Hypothalamus (tissue), 51 donors: ENCODE measurements at regions not wholly inside any gene's neighbourhood (a gene's known extent, or its start where the extent isn't known, plus 50 kb on each side); places are given as distances from the start of the nearest gene placed in this dataset.

Experiments
- DNase-seq, 51 donors: peaks; one replicate each; lab custom pipeline; 2025; lab: John Stamatoyannopoulos, UW

- DNase-seq: no peak
Observed at GRCh38 chr16:59324462-59324861, 590.3 kb upstream of the GOT2 start.

GRCh38 chr16:59320657-59321056 is 586.5 kb upstream of the GOT2 start:
- no peak for DNase-seq

DNA sequence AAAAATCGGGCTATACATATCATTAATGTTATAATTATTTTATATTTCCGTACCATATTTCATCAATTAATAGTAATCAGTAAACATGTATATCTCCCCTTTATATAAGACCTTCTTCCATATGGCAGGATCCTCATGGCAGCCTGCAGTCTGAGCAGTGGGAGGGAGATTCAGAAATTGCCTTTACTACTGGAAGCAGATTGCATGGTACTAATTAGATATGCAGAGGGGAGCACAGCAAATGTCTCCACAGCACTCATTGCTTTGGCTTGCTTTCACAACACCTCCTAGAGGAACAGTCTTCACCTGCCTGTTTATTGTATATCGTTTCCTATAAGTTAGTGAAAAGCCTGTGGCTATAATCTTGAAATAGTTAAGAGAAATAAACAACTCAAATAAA is 585.8 kb upstream of the GOT2 start:
- DNase-seq: no peak

DNA sequence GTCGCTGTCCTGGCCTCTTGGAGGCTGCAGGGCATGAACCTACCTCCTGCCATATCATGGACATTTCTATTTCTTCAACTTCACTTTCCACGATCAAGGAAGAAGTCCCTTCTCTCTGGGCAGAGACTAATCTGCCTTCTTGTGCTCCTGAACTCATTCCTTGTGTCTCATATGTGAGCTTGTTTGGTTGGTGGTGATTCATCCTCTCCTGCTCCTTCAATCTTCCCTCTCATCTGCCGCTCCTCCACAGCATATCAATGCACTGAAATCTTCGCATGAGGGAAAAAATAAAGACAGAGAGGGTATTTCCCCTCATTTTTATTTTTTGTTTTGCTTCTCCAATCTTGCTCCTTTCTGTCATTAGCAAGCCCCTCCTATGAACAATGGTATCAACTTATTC is 571.7 kb upstream of the GOT2 start:
- DNase-seq: no peak

DNA sequence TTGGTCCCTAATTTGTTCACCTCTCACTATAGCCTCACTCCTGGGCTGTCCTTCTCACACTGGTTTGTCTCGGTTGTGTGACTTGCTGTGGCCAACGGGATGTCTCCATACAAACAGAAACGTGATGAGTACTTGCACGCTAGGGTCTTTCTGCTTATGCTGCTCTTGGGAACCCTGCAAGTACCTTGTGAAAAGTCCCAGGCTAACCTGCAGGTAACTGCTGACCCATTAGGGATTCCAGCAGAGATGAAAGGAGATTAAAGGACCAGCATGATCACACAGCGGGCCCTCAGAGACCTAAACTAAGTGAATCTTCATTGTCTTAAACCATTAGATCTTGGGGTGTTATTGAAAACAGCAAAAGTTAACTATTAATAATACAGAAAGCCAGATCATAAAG is 562.8 kb upstream of the GOT2 start:
- DNase-seq: no peak

DNA sequence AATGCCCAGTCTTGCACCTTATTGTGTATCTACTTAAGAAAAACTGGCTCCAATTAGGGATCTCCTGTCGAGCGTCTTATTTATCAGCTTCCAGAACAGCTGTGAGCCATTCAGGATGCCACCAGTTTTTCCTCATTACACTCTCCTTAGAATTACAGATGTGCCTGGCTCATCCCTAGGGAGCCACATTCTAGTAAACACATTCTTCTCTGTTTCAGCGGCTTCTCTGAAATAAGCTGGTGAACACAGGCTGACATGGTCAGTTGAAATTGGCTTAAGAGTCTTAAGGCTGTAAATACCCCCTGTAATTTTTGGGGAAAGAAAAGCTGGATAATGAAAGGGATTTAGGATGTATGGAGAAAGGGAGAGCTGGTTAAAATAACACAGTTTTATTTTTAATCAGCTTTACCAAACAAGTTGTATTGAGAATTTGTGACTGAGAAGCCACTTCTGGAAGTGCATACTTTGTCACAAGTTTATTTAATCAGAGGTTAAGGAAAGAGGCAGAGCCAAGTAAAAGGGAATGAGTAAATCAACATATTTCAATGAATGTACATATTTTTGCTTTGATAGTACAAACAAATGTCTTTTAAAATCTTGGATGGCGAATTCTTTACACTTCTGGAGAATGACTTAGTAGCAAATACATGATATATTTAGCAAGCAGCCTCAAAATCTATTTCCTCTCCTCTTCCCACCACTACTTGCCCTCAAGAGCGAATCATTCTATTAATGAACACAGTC is 562.0 kb upstream of the GOT2 start:
- no peak for DNase-seq

GRCh38 chr16:59295474-59295873 is 561.4 kb upstream of the GOT2 start:
- DNase-seq: no peak

- DNase-seq: no peak
Observed at GRCh38 chr16:59290718-59291117, 556.6 kb upstream of the GOT2 start.

DNA sequence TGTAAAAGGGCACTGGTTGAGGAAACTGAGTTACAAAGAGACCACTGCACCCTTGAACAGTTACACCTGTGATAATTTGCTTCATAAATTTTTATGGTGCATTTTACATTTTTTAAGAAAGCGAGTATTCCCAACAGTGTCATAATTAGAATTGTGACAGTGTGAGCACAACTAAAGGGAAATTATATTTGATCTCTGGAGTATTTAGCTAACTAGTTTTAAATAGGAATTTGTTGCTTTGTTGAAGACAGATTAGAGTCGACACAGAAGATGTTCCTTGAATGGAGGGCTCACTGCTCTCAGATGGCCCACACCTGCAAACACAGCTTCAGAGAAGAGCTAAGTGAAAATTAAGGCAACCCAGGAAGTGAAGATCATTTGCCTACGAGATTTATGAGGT is 555.0 kb upstream of the GOT2 start:
- no peak for DNase-seq

DNA sequence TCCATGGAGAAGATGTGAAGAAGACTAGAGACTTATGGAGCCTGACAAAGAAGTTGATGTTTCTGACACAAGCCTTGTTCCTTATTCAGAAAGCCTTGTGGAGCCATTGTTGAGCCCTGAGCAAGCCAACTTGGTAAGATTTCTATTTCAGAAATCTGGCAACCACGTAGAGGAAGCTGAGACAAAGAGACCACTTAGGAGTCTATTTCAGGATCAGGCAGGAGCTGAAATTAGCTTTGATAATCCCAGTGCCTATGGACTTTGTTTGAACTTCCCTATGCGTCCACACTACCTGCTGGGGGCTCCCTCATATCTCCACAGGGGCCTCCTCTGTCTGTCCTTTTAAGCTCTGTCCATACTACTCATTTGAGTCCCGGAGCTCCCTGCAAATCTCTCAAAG is 540.0 kb upstream of the GOT2 start:
- DNase-seq: no peak

DNA sequence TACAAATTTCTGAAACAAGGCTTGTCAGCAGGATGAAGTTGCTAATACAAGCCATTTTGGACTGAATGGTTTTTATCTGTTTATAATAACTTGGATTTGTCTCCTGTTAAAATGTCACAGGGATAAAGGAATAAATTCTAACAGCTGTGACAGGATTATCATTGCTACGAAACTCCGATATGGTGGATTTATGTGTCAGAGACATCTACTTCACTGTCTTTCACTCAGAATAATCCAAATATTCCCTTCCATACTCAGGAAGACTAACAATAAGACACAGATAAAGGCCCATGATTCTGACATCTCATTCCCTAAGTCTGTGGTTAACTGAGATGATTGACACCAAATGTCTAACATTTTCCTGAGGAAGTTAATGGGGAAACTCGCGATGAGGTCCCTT is 529.8 kb upstream of the GOT2 start:
- DNase-seq: no peak

DNA sequence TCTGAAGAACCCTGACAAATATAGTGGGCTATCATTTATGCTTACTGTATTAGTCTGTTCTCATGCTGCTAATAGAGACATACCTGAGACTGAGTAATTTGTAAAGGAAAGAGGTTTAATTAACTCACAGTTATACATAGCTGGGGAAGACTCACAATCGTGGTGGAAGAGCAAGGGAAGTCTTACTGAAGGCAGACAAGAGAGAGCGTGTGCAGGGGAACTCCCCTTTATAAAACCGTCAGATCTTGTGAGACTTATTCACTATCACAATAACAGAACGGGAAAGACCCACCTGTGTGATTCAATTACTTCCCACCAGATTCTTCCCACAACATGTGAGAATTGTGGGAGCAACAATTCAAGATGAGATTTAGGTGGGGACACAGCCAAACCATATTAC is 526.8 kb upstream of the GOT2 start:
- no peak for DNase-seq

DNA sequence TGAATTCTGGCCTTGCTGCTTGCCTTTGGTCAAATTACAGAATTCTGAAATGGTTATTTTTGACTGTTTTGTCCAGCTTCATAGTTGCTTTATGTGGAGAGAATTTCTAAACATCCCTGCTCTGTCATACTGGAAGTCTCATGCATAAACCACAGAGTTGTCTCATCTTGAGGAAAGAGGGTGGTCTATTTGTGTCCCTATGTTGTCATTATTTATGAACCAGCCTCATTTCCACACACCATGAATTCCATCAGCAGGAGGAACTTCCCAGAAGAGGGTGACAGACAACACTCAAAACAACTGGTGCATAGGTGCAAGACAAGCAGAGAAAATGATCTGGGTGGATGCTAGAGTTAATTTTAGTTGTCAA is 525.8 kb upstream of the GOT2 start:
- DNase-seq: no peak

DNA sequence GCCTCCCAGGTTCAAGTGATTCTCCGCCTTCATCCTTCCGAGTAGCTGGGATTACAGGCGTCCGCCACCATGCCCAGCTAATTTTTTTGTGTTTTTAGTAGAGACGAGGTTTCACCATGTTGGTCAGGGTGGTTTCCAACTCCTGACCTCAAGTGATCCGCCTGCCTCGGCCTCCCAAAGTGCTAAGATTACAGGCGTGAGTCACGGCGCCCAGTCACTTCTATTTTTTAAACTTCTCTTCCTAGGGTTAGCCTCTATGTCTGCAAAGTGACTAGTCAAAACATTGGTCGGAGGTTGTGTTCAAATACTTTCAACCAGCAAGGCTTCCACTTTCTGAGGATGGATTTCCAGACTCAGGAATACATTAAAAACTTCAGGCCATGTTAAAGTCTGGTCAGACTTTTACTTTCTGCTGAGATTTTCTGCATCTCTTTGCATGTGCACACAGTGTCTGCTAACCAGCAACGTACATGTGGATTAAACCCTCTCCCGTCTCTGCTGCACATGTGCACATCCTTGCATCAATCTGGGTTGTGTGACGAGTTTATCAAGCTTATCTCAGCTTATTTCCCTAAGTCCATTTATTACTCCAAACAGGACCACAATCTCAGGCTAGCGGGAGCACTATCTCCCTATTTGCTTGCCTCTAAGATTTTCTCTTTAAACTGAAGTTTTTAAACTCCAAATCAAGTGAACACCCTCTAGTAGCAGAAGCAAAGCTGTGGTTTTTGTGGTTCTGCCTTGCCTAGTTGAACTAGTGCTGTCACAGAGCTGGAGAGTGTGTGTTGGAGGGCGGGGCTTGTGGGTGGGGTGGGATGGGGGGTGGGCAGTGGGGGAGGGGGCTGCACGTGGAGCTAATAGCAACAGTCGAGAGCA is 525.2 kb upstream of the GOT2 start:
- no peak for DNase-seq

- no peak for DNase-seq
Observed at GRCh38 chr16:59252317-59252716, 518.2 kb upstream of the GOT2 start.

- no peak for DNase-seq
Observed at GRCh38 chr16:59249011-59249410, 514.9 kb upstream of the GOT2 start.

GRCh38 chr16:59242556-59242955 is 508.4 kb upstream of the GOT2 start:
- DNase-seq: no peak

DNA sequence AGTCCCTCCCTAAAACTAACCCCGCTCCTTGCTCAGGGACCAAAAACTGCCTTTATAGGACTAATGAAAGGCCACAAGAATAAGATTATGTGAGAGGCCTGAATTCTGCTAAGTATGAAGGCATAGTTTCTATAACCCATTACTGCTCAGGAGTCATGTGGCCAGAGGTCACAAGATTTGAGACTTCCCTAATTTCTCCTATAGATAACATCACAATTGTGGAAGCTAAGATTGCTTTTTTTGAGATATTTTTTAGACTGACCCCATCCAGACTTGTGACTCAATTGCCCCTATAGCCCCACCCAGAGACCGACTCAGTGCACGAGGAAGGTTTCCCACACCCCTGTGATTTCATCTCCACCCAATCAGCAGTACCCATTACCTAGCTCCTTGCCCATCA is 504.1 kb upstream of the GOT2 start:
- no peak for DNase-seq

- DNase-seq: no peak
Observed at GRCh38 chr16:59236804-59237458, 502.8 kb upstream of the GOT2 start.

- DNase-seq: no peak
Observed at GRCh38 chr16:59224401-59224800, 490.3 kb upstream of the GOT2 start.

GRCh38 chr16:59220011-59220410 is 485.9 kb upstream of the GOT2 start:
- DNase-seq: no peak

DNA sequence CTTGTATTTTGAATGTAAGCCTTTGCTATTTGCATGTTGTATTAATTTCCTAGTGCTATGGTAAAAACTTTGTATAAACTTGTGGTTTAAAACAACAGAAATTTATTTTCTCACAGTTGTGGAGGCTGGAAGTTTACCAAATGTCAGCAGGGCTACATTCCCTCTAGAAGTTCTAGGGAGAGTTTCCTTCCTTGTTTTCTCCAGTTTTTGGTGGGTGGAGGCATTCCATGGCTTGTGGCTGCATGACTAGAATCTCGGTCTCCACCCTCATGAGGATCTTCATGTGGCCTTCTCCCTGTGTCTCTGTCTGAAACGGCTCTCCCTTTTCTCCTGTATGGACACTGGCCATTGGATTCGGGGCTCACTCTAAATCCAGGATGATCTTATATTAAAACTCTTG is 482.2 kb upstream of the GOT2 start:
- no peak for DNase-seq
